ENCODE measurements at regions not wholly inside any gene's neighbourhood (a gene's known extent, or its start where the extent isn't known, plus 50 kb on each side); places are given as distances from the start of the nearest gene placed in this dataset.
"Not testable (repeated sequence)": the region's sequence is repeated elsewhere in the genome, so short reads cannot be mapped to it uniquely, and the experiment has no call there.

DNA sequence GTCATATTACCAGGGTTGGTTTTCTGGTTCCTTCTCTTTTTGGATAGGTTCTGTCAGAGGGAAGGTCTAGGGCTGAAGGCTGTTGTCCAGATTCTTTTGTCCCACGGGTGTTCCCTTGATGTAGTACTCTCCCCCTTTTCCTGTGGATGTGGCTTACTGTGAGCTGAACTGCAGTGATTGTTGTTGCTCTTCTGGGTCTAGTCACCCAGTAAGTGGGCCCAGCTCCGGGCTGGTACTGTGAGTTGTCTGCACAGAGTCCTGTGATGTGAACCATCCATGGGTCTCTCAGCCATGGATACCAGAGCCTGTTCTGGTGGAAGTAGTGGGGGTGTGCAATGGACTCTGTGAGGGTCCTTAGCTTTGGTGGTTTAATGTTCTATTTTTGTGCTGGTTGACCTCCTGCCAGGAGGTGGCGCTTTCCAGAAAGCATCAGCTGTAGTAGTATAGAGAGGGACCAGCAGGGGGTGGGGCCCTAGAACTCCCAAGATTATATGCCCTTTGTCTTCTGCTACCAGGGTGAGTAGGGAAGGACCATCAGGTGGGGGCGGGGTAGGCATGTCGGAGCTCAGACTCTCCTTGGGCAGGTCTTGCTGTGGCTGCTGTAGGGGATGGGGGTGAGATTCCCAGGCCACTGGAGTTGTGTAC is 99.4 kb upstream of the CHST15 start:
- TF ChIP-seq, protein P1, sequence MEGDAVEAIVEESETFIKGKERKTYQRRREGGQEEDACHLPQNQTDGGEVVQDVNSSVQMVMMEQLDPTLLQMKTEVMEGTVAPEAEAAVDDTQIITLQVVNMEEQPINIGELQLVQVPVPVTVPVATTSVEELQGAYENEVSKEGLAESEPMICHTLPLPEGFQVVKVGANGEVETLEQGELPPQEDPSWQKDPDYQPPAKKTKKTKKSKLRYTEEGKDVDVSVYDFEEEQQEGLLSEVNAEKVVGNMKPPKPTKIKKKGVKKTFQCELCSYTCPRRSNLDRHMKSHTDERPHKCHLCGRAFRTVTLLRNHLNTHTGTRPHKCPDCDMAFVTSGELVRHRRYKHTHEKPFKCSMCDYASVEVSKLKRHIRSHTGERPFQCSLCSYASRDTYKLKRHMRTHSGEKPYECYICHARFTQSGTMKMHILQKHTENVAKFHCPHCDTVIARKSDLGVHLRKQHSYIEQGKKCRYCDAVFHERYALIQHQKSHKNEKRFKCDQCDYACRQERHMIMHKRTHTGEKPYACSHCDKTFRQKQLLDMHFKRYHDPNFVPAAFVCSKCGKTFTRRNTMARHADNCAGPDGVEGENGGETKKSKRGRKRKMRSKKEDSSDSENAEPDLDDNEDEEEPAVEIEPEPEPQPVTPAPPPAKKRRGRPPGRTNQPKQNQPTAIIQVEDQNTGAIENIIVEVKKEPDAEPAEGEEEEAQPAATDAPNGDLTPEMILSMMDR (conservative IDR thresholded peaks at IDR 0.05; ENCODE audit: low read depth, low read length): peak; percentile 39; the same call in 1 of the 2 replicates
- TF ChIP-seq EZH2 (IDR thresholded peaks at IDR 0.05; ENCODE audit: low read length, unreplicated experiment): not testable (repeated sequence)
